ENCODE measurements at regions not wholly inside any gene's neighbourhood (a gene's known extent, or its start where the extent isn't known, plus 50 kb on each side); places are given as distances from the start of the nearest gene placed in this dataset.

GRCh38 chr3:103924544-103924943 lies 1442.2 kb upstream of the ALCAM start:
- H3K4me3 ChIP-seq (ENCODE audit: low read depth, low read length) = no peak overlapping the region
- TF ChIP-seq MYC (IDR thresholded peaks at IDR 0.05; ENCODE audit: low read depth, low read length) = no peak
- TF ChIP-seq CTCF (IDR thresholded peaks at IDR 0.05; ENCODE audit: low read depth, low read length) = no peak
- no peak for TF ChIP-seq POLR2A (IDR thresholded peaks at IDR 0.05; ENCODE audit: extremely low read depth, insufficient read length)
- no peak for TF ChIP-seq MAX (IDR thresholded peaks at IDR 0.05; ENCODE audit: low read depth, low read length)
- no peak for DNase-seq (ENCODE audit: low read depth)

- no peak for DNase-seq (ENCODE audit: low read depth)
- no peak overlapping the region for H3K4me3 ChIP-seq (ENCODE audit: low read depth, low read length)
- TF ChIP-seq POLR2A (IDR thresholded peaks at IDR 0.05; ENCODE audit: extremely low read depth, insufficient read length) (no peak), MYC (IDR thresholded peaks at IDR 0.05; ENCODE audit: low read depth, low read length) (no peak), CTCF (IDR thresholded peaks at IDR 0.05; ENCODE audit: low read depth, low read length) (no peak), MAX (IDR thresholded peaks at IDR 0.05; ENCODE audit: low read depth, low read length) (no peak)
Observed at GRCh38 chr3:103926936-103927335, 1439.8 kb upstream of the ALCAM start.

- no peak for TF ChIP-seq POLR2A (IDR thresholded peaks at IDR 0.05; ENCODE audit: extremely low read depth, insufficient read length)
- no peak for TF ChIP-seq MAX (IDR thresholded peaks at IDR 0.05; ENCODE audit: low read depth, low read length)
- TF ChIP-seq MYC (IDR thresholded peaks at IDR 0.05; ENCODE audit: low read depth, low read length) = no peak
- no peak for TF ChIP-seq CTCF (IDR thresholded peaks at IDR 0.05; ENCODE audit: low read depth, low read length)
- no peak for DNase-seq (ENCODE audit: low read depth)
- H3K4me3 ChIP-seq (ENCODE audit: low read depth, low read length) = no peak overlapping the region
Observed at GRCh38 chr3:103927896-103928295, 1438.8 kb upstream of the ALCAM start.

GRCh38 chr3:103937094-103937493 lies 1429.6 kb upstream of the ALCAM start:
- no peak overlapping the region for H3K4me3 ChIP-seq (ENCODE audit: low read depth, low read length)
- no peak for DNase-seq (ENCODE audit: low read depth)
- TF ChIP-seq MYC (IDR thresholded peaks at IDR 0.05; ENCODE audit: low read depth, low read length) = no peak
- no peak for TF ChIP-seq CTCF (IDR thresholded peaks at IDR 0.05; ENCODE audit: low read depth, low read length)
- TF ChIP-seq POLR2A (IDR thresholded peaks at IDR 0.05; ENCODE audit: extremely low read depth, insufficient read length) = no peak
- TF ChIP-seq MAX (IDR thresholded peaks at IDR 0.05; ENCODE audit: low read depth, low read length) = no peak

GRCh38 chr3:103947062-103947461 lies 1419.6 kb upstream of the ALCAM start:
- no peak for TF ChIP-seq CTCF (IDR thresholded peaks at IDR 0.05; ENCODE audit: low read depth, low read length)
- no peak for TF ChIP-seq MYC (IDR thresholded peaks at IDR 0.05; ENCODE audit: low read depth, low read length)
- no peak for TF ChIP-seq POLR2A (IDR thresholded peaks at IDR 0.05; ENCODE audit: extremely low read depth, insufficient read length)
- no peak for DNase-seq (ENCODE audit: low read depth)
- H3K4me3 ChIP-seq (ENCODE audit: low read depth, low read length) = no peak overlapping the region

GRCh38 chr3:103949693-103950092 lies 1417.0 kb upstream of the ALCAM start:
- DNase-seq (ENCODE audit: low read depth) = no peak
- TF ChIP-seq MAX (IDR thresholded peaks at IDR 0.05; ENCODE audit: low read depth, low read length) (no peak), CTCF (IDR thresholded peaks at IDR 0.05; ENCODE audit: low read depth, low read length) (no peak)
- H3K4me3 ChIP-seq (ENCODE audit: low read depth, low read length) = no peak overlapping the region

Measured in NB4 (cell line).